ENCODE measurements at regions not wholly inside any gene's neighbourhood (a gene's known extent, or its start where the extent isn't known, plus 50 kb on each side); places are given as distances from the start of the nearest gene placed in this dataset.
"Not testable (repeated sequence)": the region's sequence is repeated elsewhere in the genome, so short reads cannot be mapped to it uniquely, and the experiment has no call there.

DNA sequence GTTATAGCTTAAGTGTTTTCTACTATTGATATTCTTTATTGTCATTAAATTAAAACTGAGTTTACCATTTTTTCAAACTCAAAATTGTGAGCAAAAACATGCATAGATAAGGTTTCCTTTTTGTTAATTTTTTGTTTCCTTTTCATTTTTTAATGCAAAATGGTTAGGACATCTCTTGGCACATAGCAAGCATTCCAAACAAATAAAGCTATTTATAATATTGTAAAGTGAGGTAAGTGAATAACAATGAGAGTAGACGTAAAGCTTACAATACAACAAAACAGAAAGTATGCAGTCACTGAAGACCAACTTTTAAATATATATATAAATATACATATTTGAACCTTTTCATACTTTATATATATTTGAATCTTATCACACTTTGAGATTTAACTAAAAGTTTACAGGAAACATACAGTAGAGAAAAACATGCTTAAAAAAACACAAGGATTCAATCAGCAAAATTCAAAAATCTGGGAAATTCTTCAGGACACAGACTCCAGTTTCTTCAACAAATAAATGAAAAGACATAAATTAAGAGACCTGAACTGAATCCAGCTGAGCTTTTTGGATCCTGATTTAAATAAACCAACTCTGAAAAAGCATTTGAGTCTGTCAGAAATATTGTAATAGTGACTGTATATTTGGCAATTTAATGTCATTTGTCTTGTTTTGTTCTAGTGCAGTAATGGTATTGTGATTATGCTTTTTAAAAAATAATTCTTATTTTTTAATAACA lies 67.5 kb upstream of the SAMSN1 start (continued):
- TF ChIP-seq EWSR1 (IDR thresholded peaks at IDR 0.05; ENCODE audit: borderline replicate concordance, low read depth, partially characterized antibody) = no peak
- no peak for TF ChIP-seq POLR3G (IDR thresholded peaks at IDR 0.05; ENCODE audit: extremely low read depth, insufficient read length, insufficient replicate concordance)
- TF ChIP-seq ZNF584 (CRISPR knock-in tag; IDR thresholded peaks at IDR 0.05; ENCODE audit: low read depth) = no peak
- TF ChIP-seq GATAD2A (IDR thresholded peaks at IDR 0.05) = no peak

DNA sequence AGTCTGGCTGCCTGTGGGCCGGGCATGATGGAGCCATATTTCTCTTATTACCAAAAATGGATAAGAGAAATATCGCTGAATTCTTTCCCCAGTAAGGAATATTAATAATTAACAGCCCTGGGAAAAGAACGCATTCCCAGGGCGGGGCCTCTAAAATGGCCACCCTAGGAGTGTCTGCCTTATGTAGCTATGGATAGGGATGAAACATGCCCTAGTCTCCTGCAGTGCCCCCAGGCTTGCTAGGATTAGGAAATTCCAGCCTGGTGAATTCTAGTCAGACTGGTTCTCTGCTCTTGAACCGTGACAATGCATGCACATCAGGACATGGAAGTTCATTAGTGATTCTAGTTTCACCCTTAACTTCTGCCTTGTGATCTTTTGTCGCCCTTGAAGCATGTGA lies 64.0 kb upstream of the SAMSN1 start:
- H3K4me1 ChIP-seq (replicated peaks in 1 of 2; ENCODE audit: control insufficient read depth in 2 of 2, insufficient read depth in 2 of 2, low read length in 2 of 2); H3K9ac ChIP-seq (ENCODE audit: insufficient read depth in 1 of 2, low read depth in 2 of 2, low read length in 2 of 2); BruUV-seq (replicated peaks); intact Hi-C loops (cut with micrococcal nuclease); H3K4me3 ChIP-seq; H4K20me1 ChIP-seq (replicated peaks; ENCODE audit: control insufficient read depth, insufficient read depth, low read length); in situ Hi-C loops (cut with MboI); H3K36me3 ChIP-seq (ENCODE audit: control insufficient read depth, insufficient read depth, low read length); ATAC-seq; H3K9me1 ChIP-seq (ENCODE audit: control insufficient read depth, insufficient read depth, low read length); H3K4me2 ChIP-seq (ENCODE audit: insufficient read depth, low read length); H3K27ac ChIP-seq (ENCODE audit: extremely low read depth, low read depth, low read length); DNase-seq (ENCODE audit: extremely low read depth in 1 of 4, low spot score in 3 of 4); CTCF ChIA-PET (ENCODE audit: low intra/inter-chr PET ratio); POLR2A ChIA-PET; H3K9me3 ChIP-seq (replicated peaks; ENCODE audit: control insufficient read depth, insufficient read depth, low read depth, low read length); H3K27me3 ChIP-seq (ENCODE audit: control insufficient read depth in 2 of 2, insufficient read depth in 2 of 2, low read length in 2 of 2); H3K79me2 ChIP-seq (ENCODE audit: control insufficient read depth, insufficient read depth, low read length); FAIRE-seq; H2AFZ ChIP-seq (ENCODE audit: low read depth, low read length): not testable (repeated sequence)
- WGBS (ENCODE audit: insufficient coverage, low coverage, missing lambda C conversion rate) = 84% methylated on average over 6 of the region's 6 CpGs

DNA sequence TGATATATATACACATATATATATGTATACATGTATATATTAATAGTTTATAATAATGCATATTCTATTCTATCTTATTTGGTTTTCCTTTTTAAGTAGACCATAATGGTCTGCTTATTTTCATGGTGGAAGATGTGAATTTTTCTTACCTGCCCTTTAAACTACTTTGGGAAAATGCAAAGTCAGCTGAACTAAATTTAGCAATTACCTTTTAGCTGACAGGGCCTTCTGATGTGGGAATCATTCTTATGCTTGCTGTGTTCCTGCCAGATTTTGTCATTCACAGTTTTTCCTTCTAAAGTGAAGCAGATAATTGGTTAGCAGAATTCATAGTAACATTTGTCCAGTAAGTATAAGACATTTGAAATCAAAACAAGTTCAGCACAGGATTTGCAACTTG lies 63.2 kb upstream of the SAMSN1 start:
- FAIRE-seq = no peak
- BruUV-seq (replicated peaks) = no TSS peak
- H3K4me2 ChIP-seq (ENCODE audit: insufficient read depth, low read length) = no peak overlapping the region
- DNase-seq (ENCODE audit: extremely low read depth in 1 of 4, low spot score in 3 of 4) = no peak
- H3K79me2 ChIP-seq (ENCODE audit: control insufficient read depth, insufficient read depth, low read length) = no peaks in the 10 kb centered on the region
- no peak overlapping the region for H3K4me3 ChIP-seq
- no peak overlapping the region for H2AFZ ChIP-seq (ENCODE audit: low read depth, low read length)
- no peak for ATAC-seq
- H3K27ac ChIP-seq (ENCODE audit: extremely low read depth, low read depth, low read length) = no peak overlapping the region
- H3K9ac ChIP-seq (ENCODE audit: insufficient read depth in 1 of 2, low read depth in 2 of 2, low read length in 2 of 2) = no peak overlapping the region
- no peaks in the 10 kb centered on the region for H3K36me3 ChIP-seq (ENCODE audit: control insufficient read depth, insufficient read depth, low read length)
- no peaks in the 10 kb centered on the region for H4K20me1 ChIP-seq (replicated peaks; ENCODE audit: control insufficient read depth, insufficient read depth, low read length)
- POLR2A ChIA-PET = no interaction called here
- CTCF ChIA-PET (ENCODE audit: low intra/inter-chr PET ratio) = no interaction called here
- intact Hi-C loops (cut with micrococcal nuclease) = no loop called here
- in situ Hi-C loops (cut with MboI) = no loop called here
- no peaks in the 10 kb centered on the region for H3K27me3 ChIP-seq (ENCODE audit: control insufficient read depth in 2 of 2, insufficient read depth in 2 of 2, low read length in 2 of 2)
- H3K9me3 ChIP-seq (replicated peaks; ENCODE audit: control insufficient read depth, insufficient read depth, low read depth, low read length) = no peaks in the 10 kb centered on the region
- H3K9me1 ChIP-seq (ENCODE audit: control insufficient read depth, insufficient read depth, low read length) = no peaks in the 10 kb centered on the region
- no peaks in the 10 kb centered on the region; a peak in 1 of 5 replicates for H3K4me1 ChIP-seq (replicated peaks in 1 of 2; ENCODE audit: control insufficient read depth in 2 of 2, insufficient read depth in 2 of 2, low read length in 2 of 2)
- peak; percentile 63 for TF ChIP-seq MAFF (IDR thresholded peaks at IDR 0.05; ENCODE audit: low read length)
- no peak for TF ChIP-seq MEF2A (IDR thresholded peaks at IDR 0.05; ENCODE audit: control insufficient read depth, low read depth, low read length)
- peak; percentile 88 for TF ChIP-seq ZNF316 (IDR thresholded peaks at IDR 0.05)
- no peak for TF ChIP-seq NFRKB (IDR thresholded peaks at IDR 0.05; ENCODE audit: low read depth)
- TF ChIP-seq, protein P1, sequence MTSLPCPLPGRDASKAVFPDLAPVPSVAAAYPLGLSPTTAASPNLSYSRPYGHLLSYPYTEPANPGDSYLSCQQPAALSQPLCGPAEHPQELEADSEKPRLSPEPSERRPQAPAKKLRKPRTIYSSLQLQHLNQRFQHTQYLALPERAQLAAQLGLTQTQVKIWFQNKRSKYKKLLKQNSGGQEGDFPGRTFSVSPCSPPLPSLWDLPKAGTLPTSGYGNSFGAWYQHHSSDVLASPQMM (CRISPR knock-in tag; IDR thresholded peaks at IDR 0.05) = no peak
- TF ChIP-seq, protein P2, sequence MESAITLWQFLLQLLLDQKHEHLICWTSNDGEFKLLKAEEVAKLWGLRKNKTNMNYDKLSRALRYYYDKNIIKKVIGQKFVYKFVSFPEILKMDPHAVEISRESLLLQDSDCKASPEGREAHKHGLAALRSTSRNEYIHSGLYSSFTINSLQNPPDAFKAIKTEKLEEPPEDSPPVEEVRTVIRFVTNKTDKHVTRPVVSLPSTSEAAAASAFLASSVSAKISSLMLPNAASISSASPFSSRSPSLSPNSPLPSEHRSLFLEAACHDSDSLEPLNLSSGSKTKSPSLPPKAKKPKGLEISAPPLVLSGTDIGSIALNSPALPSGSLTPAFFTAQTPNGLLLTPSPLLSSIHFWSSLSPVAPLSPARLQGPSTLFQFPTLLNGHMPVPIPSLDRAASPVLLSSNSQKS (CRISPR knock-in tag; IDR thresholded peaks at IDR 0.05) = no peak
- TF ChIP-seq SMARCA5 (IDR thresholded peaks at IDR 0.05) = no peak
- no peak for TF ChIP-seq ZNF175 (CRISPR knock-in tag; IDR thresholded peaks at IDR 0.05; ENCODE audit: low read depth)
- no peak for TF ChIP-seq POLR3A (IDR thresholded peaks at IDR 0.05; ENCODE audit: borderline replicate concordance, extremely low read depth, insufficient read depth, insufficient read length)
- TF ChIP-seq MAFG (tag; conservative IDR thresholded peaks at IDR 0.05) = peak; percentile 41; the same call in 1 of the 2 replicates
- no peak for TF ChIP-seq NFIC (IDR thresholded peaks at IDR 0.05)
- TF ChIP-seq C11orf30 (IDR thresholded peaks at IDR 0.05; ENCODE audit: low read depth) = peak; percentile 65

Data from K562 (cell line).